Breast epithelium (tissue), 4 donors: ENCODE measurements at regions not wholly inside any gene's neighbourhood (a gene's known extent, or its start where the extent isn't known, plus 50 kb on each side); places are given as distances from the start of the nearest gene placed in this dataset.

ENCODE experiments used
- DNase-seq, 2 donors: peaks; one replicate each; pipeline ENCODE4 v3.0.0-alpha.2; 2019; ENCODE audit warnings: low spot score in 2 of 2
- H3K27ac ChIP-seq, 2 donors: fragments of 200-600 bp; sonication (generic) in 1 of 2; one replicate each; pipeline ENCODE4 v1.5.1; 2016 to 2019; ENCODE audit warnings: mild to moderate bottlenecking in 1 of 2
- H3K27me3 ChIP-seq, 2 donors: fragments of 200-600 bp; sonication (generic) in 1 of 2; one replicate each; pipeline versions ENCODE4 v1.5.1 to v1.6.0; 2017 to 2019; ENCODE audit warnings: control low read depth in 1 of 2, mild to moderate bottlenecking in 1 of 2
- H3K36me3 ChIP-seq: fragments of 200-600 bp; one replicate; pipeline ENCODE4 v1.5.1; 2019
- H3K4me1 ChIP-seq, 2 donors: fragments of 200-600 bp; sonication (generic); one replicate each; pipeline ENCODE4 v1.5.1; 2016 to 2019; ENCODE audit warnings: control low read depth in 1 of 2
- H3K4me3 ChIP-seq, 3 donors: fragments of 200-600 bp; sonication (generic); 1 replicate in 2 of 3; 2 replicates in 1 of 3; pipeline ENCODE4 v1.5.1; 2016 to 2019; ENCODE audit warnings: mild to moderate bottlenecking in 3 of 3, moderate library complexity in 2 of 3
- H3K9me3 ChIP-seq, 2 donors: fragments of 200-600 bp; sonication (generic) in 1 of 2; one replicate each; pipeline ENCODE4 v1.5.1; 2016 to 2019; ENCODE audit warnings: control low read depth in 1 of 2
- POLR2A ChIP-seq: fragments of 450-650 bp; IDR thresholded peaks from one replicate; pipeline ENCODE4 v1.6.1; 2016; ENCODE audit warnings: antibody characterized with exemption, mild to moderate bottlenecking, moderate library complexity
- POLR2AphosphoS5 ChIP-seq, 3 donors: sonication (generic); formaldehyde crosslinking; IDR thresholded peaks; one replicate each; pipeline ENCODE4 v1.6.1; 2017; ENCODE audit warnings: antibody characterized with exemption in 3 of 3
- intact Hi-C: fragments of 100-400 bp; cut with DNase I; formaldehyde crosslinking; loops from one replicate; pipeline ENCODE4 v1.15.1; 2023; ENCODE audit warnings: low total_unique reads
- TF ChIP-seq, protein P1 (sequence below), 3 donors: fragments of 450-650 bp; IDR thresholded peaks; one replicate each; pipeline ENCODE4 v1.5.1; 2016 to 2017; ENCODE audit warnings: antibody characterized with exemption in 3 of 3, mild to moderate bottlenecking in 3 of 3, moderate library complexity in 3 of 3

DNA sequence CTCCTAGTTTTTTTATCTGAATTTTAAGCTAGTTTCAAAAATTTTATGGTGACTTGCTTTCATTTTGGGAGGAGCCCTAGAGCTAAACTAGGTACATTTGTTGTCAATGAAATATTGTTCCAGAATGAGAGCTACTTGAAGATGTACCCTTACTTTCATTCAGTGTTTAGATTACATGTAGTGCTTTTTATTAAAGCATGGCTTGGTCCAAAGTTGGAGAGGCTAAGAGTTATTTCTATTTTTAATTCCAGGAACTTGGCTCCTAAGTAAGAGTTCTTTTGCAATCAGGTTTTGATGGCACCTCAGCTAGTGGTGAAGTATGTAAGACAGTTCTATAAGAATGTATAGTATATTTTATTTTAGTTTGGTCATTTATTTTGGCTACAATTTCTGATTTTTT lies 165.5 kb downstream of the PRR32 start:
- Histone ChIP-seq H3K4me3 (no peak overlapping the region), H3K9me3 (no peaks in the 10 kb centered on the region), H3K27ac (no peak overlapping the region), H3K4me1 (no peaks in the 10 kb centered on the region), H3K36me3 (no peaks in the 10 kb centered on the region), H3K27me3 (no peaks in the 10 kb centered on the region)
- intact Hi-C loops = no loop called here
- DNase-seq = no peak
- TF ChIP-seq, protein P1, sequence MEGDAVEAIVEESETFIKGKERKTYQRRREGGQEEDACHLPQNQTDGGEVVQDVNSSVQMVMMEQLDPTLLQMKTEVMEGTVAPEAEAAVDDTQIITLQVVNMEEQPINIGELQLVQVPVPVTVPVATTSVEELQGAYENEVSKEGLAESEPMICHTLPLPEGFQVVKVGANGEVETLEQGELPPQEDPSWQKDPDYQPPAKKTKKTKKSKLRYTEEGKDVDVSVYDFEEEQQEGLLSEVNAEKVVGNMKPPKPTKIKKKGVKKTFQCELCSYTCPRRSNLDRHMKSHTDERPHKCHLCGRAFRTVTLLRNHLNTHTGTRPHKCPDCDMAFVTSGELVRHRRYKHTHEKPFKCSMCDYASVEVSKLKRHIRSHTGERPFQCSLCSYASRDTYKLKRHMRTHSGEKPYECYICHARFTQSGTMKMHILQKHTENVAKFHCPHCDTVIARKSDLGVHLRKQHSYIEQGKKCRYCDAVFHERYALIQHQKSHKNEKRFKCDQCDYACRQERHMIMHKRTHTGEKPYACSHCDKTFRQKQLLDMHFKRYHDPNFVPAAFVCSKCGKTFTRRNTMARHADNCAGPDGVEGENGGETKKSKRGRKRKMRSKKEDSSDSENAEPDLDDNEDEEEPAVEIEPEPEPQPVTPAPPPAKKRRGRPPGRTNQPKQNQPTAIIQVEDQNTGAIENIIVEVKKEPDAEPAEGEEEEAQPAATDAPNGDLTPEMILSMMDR (IDR thresholded peaks at IDR 0.05) = no peak
- no peak for TF ChIP-seq POLR2A
- no peak for TF ChIP-seq POLR2AphosphoS5 (IDR thresholded peaks at IDR 0.05)

DNA sequence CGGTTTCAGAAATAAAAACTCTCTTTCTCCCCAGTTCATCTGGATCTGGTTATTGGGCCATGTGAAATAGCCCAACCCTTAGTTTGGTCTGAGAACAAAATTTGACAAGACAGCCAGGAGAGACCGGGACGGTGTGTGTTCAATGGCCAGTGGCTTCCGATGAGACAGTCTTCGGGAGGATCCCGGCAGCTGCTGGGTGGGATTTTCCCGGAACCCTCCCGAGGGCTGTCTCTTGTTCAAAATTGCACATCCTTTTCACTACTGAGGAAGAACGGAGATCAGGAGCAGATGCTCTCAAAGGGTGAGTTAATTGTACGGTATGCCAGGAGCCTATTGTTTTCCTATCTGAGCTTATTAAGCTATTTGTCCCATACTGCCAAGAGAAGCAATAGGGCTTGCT lies 166.5 kb downstream of the PRR32 start:
- Histone ChIP-seq H3K36me3 (no peaks in the 10 kb centered on the region), H3K9me3 (no peaks in the 10 kb centered on the region), H3K27ac (no peak overlapping the region), H3K4me1 (no peaks in the 10 kb centered on the region), H3K4me3 (no peak overlapping the region), H3K27me3 (no peaks in the 10 kb centered on the region)
- no peak for DNase-seq
- intact Hi-C loops = no loop called here
- TF ChIP-seq POLR2AphosphoS5 (IDR thresholded peaks at IDR 0.05) (no peak), POLR2A (no peak)
- TF ChIP-seq, protein P1 (IDR thresholded peaks at IDR 0.05) = no peak

DNA sequence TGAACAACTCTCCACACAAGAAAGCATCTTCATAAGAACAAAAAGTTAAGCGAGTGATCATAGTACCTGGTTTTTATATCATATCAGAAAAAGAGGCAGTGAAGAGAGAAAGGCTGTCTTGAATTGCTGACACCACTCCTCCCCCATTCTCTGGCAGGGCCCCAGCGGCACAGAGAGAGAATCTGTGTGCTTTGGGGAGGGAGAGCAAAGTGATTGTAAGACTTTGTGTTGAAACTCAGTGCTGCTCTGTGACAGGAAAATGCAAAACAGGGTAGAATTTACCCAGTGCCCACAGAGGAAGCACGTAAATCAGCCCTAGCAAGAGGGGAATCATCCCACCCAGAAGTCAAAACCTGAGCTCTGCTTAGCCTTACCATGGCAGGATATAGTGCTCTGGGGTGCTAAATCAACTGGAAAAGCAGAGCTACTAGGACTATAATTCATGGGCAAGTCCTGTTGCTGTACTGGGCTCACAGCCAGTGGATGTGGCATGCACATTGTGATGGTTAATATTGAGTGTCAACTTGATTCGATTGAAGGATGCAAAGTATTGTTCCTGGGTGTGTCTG lies 174.6 kb downstream of the PRR32 start:
- intact Hi-C loops = no loop called here
- DNase-seq = no peak
- no peak overlapping the region for H3K4me3 ChIP-seq
- no peaks in the 10 kb centered on the region for H3K4me1 ChIP-seq
- no peaks in the 10 kb centered on the region for H3K9me3 ChIP-seq
- H3K27ac ChIP-seq = no peak overlapping the region
- H3K27me3 ChIP-seq = no peaks in the 10 kb centered on the region
- H3K36me3 ChIP-seq = no peaks in the 10 kb centered on the region
- no peak for TF ChIP-seq POLR2AphosphoS5 (IDR thresholded peaks at IDR 0.05)
- TF ChIP-seq, protein P1 (IDR thresholded peaks at IDR 0.05) = no peak
- TF ChIP-seq POLR2A = no peak

DNA sequence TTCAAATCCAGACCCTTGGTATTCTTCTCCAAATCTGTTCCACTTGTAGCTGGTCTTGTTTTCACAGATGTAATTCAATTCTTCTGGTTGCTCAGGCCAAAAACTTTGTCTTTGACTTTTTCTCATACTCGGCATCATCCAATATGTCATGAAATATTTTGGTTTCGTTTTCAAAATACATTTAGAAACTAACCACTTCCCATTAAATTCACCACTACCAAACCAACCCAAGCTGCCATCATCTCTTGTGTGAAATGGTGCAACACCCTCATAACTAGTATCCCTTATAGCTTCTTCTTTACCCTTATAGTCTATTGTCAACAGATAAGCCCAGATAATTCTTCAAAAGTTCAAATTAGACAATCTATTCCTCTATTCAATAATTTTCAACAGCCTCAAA lies 192.1 kb downstream of the PRR32 start:
- no peak for DNase-seq
- Histone ChIP-seq H3K27ac (no peak overlapping the region), H3K27me3 (no peaks in the 10 kb centered on the region), H3K4me1 (no peaks in the 10 kb centered on the region), H3K36me3 (no peaks in the 10 kb centered on the region), H3K4me3 (no peak overlapping the region), H3K9me3 (no peaks in the 10 kb centered on the region)
- intact Hi-C loops = no loop called here
- TF ChIP-seq POLR2AphosphoS5 (IDR thresholded peaks at IDR 0.05) = no peak
- no peak for TF ChIP-seq POLR2A
- TF ChIP-seq, protein P1 (IDR thresholded peaks at IDR 0.05) = no peak

DNA sequence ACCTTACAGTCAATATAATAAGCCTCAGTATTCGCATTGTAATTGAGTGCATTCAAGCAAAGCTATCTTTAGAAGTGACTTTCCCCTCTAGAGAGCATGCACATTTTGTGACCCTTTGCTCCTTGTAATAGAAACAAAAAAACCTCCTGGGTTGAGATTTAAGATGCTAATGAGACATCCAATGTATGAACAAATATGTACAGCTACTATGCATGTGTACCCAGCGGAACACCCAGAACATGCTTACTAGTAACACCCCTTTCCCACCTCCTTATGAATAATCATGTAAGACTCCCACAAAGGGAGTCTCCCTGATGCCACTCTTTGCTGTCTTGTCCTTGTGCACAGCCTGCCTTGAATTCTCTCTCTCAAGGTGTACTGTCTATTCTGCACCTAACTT lies 205.5 kb downstream of the PRR32 start:
- no peaks in the 10 kb centered on the region for H3K27me3 ChIP-seq
- intact Hi-C loops = no loop called here
- H3K9me3 ChIP-seq = no peaks in the 10 kb centered on the region
- no peaks in the 10 kb centered on the region for H3K36me3 ChIP-seq
- no peak for DNase-seq
- TF ChIP-seq, protein P1 (IDR thresholded peaks at IDR 0.05) = no peak
- no peak for TF ChIP-seq POLR2A
- TF ChIP-seq POLR2AphosphoS5 (IDR thresholded peaks at IDR 0.05) = no peak
- no peak overlapping the region for H3K27ac ChIP-seq
- no peaks in the 10 kb centered on the region for H3K4me1 ChIP-seq
- H3K4me3 ChIP-seq = no peak overlapping the region
